ENCODE measurements at regions not wholly inside any gene's neighbourhood (a gene's known extent, or its start where the extent isn't known, plus 50 kb on each side); places are given as distances from the start of the nearest gene placed in this dataset.

- ChIA-PET CTCF (interaction anchor here (0.6 kb wide), 1 partner anchor 276 kb away, joined by 9 read pairs; no protein-coding TSS in a partner anchor), RAD21 (ENCODE audit: low non-redundant PET in 1 of 2, low total read pairs in 2 of 2, uncharacterized antibody in 2 of 2, unreplicated experiment in 2 of 2) (no interaction called here), POLR2A (no interaction called here)
- H3K27ac ChIP-seq (ENCODE audit: low read depth, low read length), result no peak overlapping the region
- H3K4me3 ChIP-seq (replicated peaks in 1 of 2; ENCODE audit: low read depth in 1 of 2, low read length in 2 of 2), result no peak overlapping the region
- H4K20me1 ChIP-seq (ENCODE audit: insufficient read depth), result no peaks in the 10 kb centered on the region
- H3K9me2 ChIP-seq (ENCODE audit: insufficient read depth), result no peaks in the 10 kb centered on the region
- H3K79me2 ChIP-seq (ENCODE audit: insufficient read depth, low read length), result no peaks in the 10 kb centered on the region
- no peak for DNase-seq (ENCODE audit: low read depth, low spot score)
- H3K9me3 ChIP-seq (ENCODE audit: control insufficient read depth in 1 of 2, insufficient read depth in 1 of 2, low read depth in 1 of 2, low read length in 2 of 2), result no peaks in the 10 kb centered on the region
- ATAC-seq, result no peak
- intact Hi-C loops (cut with micrococcal nuclease), result loop anchor here (10.0 kb wide), 1 partner anchor 548 kb away; no protein-coding TSS in a partner anchor
- H2AFZ ChIP-seq (ENCODE audit: low read depth, low read length, poor library complexity, severe bottlenecking), result no peak overlapping the region
- TF ChIP-seq ZNF274 (IDR thresholded peaks at IDR 0.05; ENCODE audit: low read depth, low read length) (no peak), EGR1 (IDR thresholded peaks at IDR 0.05; ENCODE audit: low read depth) (no peak), POLR2AphosphoS5 (IDR thresholded peaks at IDR 0.05; ENCODE audit: low read depth, low read length) (no peak), CEBPB (IDR thresholded peaks at IDR 0.05; ENCODE audit: low read depth) (no peak), FOSL1 (IDR thresholded peaks at IDR 0.05; ENCODE audit: low read depth) (no peak)
- no peaks in the 10 kb centered on the region for H3K4me1 ChIP-seq (ENCODE audit: control insufficient read depth in 1 of 2, insufficient read depth in 2 of 2, low read length in 2 of 2)
- peaks cover 13% of the 10 kb centered on the region; the same call in 1 of the 2 replicates for H3K27me3 ChIP-seq (ENCODE audit: insufficient read depth, low read length)
- no TSS peak for BruUV-seq (replicated peaks)
- no peaks in the 10 kb centered on the region for H3K36me3 ChIP-seq (ENCODE audit: control insufficient read depth in 1 of 2, insufficient read depth in 2 of 2, low read length in 2 of 2)
- no peak overlapping the region for H3K9ac ChIP-seq (ENCODE audit: low read length)
- H3K4me2 ChIP-seq (ENCODE audit: low read length), result no peak overlapping the region
Observed at GRCh38 chr10:44316922-44317215, 68.0 kb downstream of the CXCL12 start.

DNA sequence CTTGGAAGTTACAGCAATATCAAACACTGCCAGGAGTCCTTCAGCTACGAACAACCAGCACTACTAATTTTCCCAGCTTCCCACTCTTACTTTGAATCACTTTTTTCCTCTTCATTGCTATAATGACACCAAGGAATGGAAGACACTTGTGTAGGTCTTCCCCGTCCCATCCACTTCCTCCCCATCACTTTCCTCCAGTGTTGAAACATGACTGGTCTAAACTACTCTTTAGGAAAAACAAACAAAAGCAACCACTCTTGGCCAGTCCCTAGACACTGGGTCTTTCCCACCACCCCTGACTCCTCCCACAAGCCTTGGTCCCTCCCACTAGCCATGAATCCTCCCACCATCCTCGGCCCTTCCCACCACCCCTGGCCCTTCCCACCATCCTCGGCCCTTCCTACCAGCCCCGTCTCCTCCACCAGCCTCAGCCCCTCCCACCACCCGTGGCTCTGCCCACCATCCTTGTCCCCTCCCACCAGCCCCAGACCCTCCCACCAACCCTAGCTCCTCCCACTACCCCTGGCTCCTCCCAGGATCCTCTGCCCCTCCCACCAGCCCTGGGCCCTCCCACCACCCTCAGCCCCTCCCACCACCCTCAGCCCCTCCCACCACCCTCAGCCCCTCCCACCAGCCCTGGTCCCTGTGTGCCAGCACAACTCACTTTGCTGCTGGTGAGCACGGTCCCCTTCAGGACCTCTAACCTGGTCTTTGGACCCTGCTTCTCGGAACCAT lies 68.5 kb downstream of the CXCL12 start:
- no TSS peak for BruUV-seq (replicated peaks)
- peak; percentile 75 for DNase-seq (ENCODE audit: low read depth, low spot score)
- ATAC-seq, result peak; percentile 99

More for the DNA sequence above, 68.5 kb downstream of the CXCL12 start:
- Histone ChIP-seq H3K9me3 (ENCODE audit: control insufficient read depth in 1 of 2, insufficient read depth in 1 of 2, low read depth in 1 of 2, low read length in 2 of 2) (no peaks in the 10 kb centered on the region), H4K20me1 (ENCODE audit: insufficient read depth) (no peaks in the 10 kb centered on the region), H3K79me2 (ENCODE audit: insufficient read depth, low read length) (no peaks in the 10 kb centered on the region), H3K4me2 (ENCODE audit: low read length) (no peak overlapping the region), H3K9ac (ENCODE audit: low read length) (no peak overlapping the region), H3K36me3 (ENCODE audit: control insufficient read depth in 1 of 2, insufficient read depth in 2 of 2, low read length in 2 of 2) (no peaks in the 10 kb centered on the region), H3K27ac (ENCODE audit: low read depth, low read length) (no peak overlapping the region), H3K27me3 (ENCODE audit: insufficient read depth, low read length) (0 out of 2 replicates have a peak, but pooled peaks cover 8% of the 10 kb centered on the region), H3K4me1 (ENCODE audit: control insufficient read depth in 1 of 2, insufficient read depth in 2 of 2, low read length in 2 of 2) (peaks cover 0 to under 1% of the 10 kb centered on the region in 2 experiments; a peak in 1 of 4 replicates), H2AFZ (ENCODE audit: low read depth, low read length, poor library complexity, severe bottlenecking) (no peak overlapping the region), H3K9me2 (ENCODE audit: insufficient read depth) (no peaks in the 10 kb centered on the region), H3K4me3 (replicated peaks in 1 of 2; ENCODE audit: low read depth in 1 of 2, low read length in 2 of 2) (no peak overlapping the region)
- ChIA-PET RAD21 (ENCODE audit: low non-redundant PET in 1 of 2, low total read pairs in 2 of 2, uncharacterized antibody in 2 of 2, unreplicated experiment in 2 of 2) (no interaction called here), POLR2A (no interaction called here), CTCF (interaction anchor here (0.6 kb wide), 1 partner anchor 275 kb away, joined by 9 read pairs; no protein-coding TSS in a partner anchor)
- TF ChIP-seq ZFX (IDR thresholded peaks at IDR 0.05), result no peak
- TF ChIP-seq RAD21 (IDR thresholded peaks at IDR 0.05; ENCODE audit: low read depth), result no peak
- intact Hi-C loops (cut with micrococcal nuclease), result loop anchor here (10.0 kb wide), 1 partner anchor 548 kb away; no protein-coding TSS in a partner anchor

Data from HCT116 (cell line).